ENCODE measurements at regions not wholly inside any gene's neighbourhood (a gene's known extent, or its start where the extent isn't known, plus 50 kb on each side); places are given as distances from the start of the nearest gene placed in this dataset.
A peak's percentile ranks its signal among the peaks of the same experiment; 100 is the strongest.

- TF ChIP-seq CTCF (IDR thresholded peaks at IDR 0.05; ENCODE audit: low read depth, low read length) = no peak
- no peak for DNase-seq (ENCODE audit: low read depth in 2 of 2)
- H3K4me3 ChIP-seq (replicated peaks in 1 of 2; ENCODE audit: low read depth in 2 of 2, low read length in 2 of 2) = no peak overlapping the region
These were observed 59.9 kb upstream of the ADAMTS9 start for GRCh38 chr3:64747679-64748078.

GRCh38 chr3:64743887-64744243, 56.1 kb upstream of the ADAMTS9 start:
- no peak for DNase-seq (ENCODE audit: low read depth in 2 of 2)
- no peak overlapping the region for H3K4me3 ChIP-seq (replicated peaks in 1 of 2; ENCODE audit: low read depth in 2 of 2, low read length in 2 of 2)
- TF ChIP-seq CTCF (IDR thresholded peaks at IDR 0.05; ENCODE audit: low read depth, low read length) = no peak

GRCh38 chr3:64743156-64743886, 55.5 kb upstream of the ADAMTS9 start:
- no peak for DNase-seq (ENCODE audit: low read depth in 2 of 2)
- H3K4me3 ChIP-seq (replicated peaks in 1 of 2; ENCODE audit: low read depth in 2 of 2, low read length in 2 of 2) = no peak overlapping the region
- TF ChIP-seq CTCF (IDR thresholded peaks at IDR 0.05; ENCODE audit: low read depth, low read length) = no peak

GRCh38 chr3:64741341-64741740, 53.5 kb upstream of the ADAMTS9 start:
- no peak for TF ChIP-seq CTCF (IDR thresholded peaks at IDR 0.05; ENCODE audit: low read depth, low read length)
- peak; percentile 63 to 85 for DNase-seq (ENCODE audit: low read depth in 2 of 2)
- no peak overlapping the region for H3K4me3 ChIP-seq (replicated peaks in 1 of 2; ENCODE audit: low read depth in 2 of 2, low read length in 2 of 2)

- TF ChIP-seq CTCF (IDR thresholded peaks at IDR 0.05; ENCODE audit: low read depth, low read length) = no peak
- no peak overlapping the region for H3K4me3 ChIP-seq (replicated peaks in 1 of 2; ENCODE audit: low read depth in 2 of 2, low read length in 2 of 2)
- peak; percentile 58 to 69 for DNase-seq (ENCODE audit: low read depth in 2 of 2)
These were observed 52.3 kb upstream of the ADAMTS9 start for GRCh38 chr3:64739971-64740631.
